NT2/D1 (cell line): ENCODE measurements at regions not wholly inside any gene's neighbourhood (a gene's known extent, or its start where the extent isn't known, plus 50 kb on each side); places are given as distances from the start of the nearest gene placed in this dataset.

ENCODE experiments used
- SUZ12 ChIP-seq: IDR thresholded peaks from 2 replicates; pipeline ENCODE4 v1.6.1; 2011; ENCODE audit not compliant: insufficient read length, insufficient read depth; ENCODE audit errors: extremely low read depth
- YY1 ChIP-seq: IDR thresholded peaks from 2 replicates; pipeline ENCODE4 v1.6.1; 2011; ENCODE audit not compliant: insufficient read length, insufficient read depth
- ZNF274 ChIP-seq: IDR thresholded peaks from 2 replicates; pipeline ENCODE4 v1.6.1; 2011; ENCODE audit warnings: mild to moderate bottlenecking, low read depth, low read length

DNA sequence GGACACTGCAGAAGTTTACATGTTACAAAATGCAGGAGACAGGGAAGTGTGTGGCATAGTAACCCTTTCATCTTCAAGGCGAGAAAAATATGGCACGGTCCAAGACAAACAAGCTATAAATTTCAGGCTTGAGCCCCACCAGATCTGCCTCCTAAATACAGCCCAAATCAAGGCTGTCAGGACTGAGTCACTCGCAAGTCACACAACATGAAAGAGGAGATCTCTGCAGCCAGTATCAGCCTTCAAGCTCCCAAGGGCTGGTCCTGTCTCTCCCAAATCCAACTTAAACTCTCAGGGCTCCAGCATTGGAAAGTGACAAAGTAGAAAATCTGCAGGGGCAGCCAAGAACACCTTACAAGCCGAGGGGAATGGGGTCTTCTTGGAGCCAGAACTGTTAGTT, 106.3 kb upstream of the GATA6 start:
- TF ChIP-seq YY1 (no peak), ZNF274 (no peak), SUZ12 (no peak)
